Islet of Langerhans (tissue), 1 donor: ENCODE measurements at regions not wholly inside any gene's neighbourhood (a gene's known extent, or its start where the extent isn't known, plus 50 kb on each side); places are given as distances from the start of the nearest gene placed in this dataset.

Source experiments
- FAIRE-seq: peaks from one replicate; lab custom pipeline; 2011; peaks lifted over from hg19 to GRCh38; lab: Jason Lieb, UNC

DNA sequence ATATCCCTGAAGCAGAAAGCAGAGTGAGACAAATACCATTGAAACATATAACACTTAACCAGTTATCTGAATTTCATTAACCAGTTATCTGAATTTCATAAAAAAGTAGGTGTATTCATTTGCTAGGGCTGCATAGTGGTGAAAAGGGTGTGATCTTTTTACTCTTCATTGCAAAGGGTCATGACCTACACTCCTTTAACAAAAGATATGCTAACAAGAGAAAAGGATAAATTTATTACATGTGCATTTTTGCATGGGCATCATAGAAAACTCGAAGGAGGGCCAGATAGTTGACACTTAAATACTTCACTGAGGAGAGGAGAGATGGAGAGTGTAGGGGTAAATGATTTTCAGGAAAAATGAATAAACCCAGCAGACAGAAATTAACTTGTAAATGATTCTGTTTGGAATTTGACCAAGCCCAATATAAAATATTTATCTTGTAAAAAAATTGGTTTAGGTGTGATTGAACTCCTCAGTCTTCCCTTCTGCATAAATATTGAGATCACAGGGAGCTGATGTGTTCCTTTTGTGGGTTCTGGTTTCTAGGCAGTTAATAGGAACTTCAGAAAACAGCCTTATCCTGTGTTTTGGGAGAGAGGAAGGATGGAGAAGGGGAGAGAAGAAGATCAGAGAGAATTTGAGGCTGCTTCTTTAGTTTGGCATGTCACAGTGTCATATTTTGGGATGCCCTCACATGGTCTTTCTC is 372.5 kb upstream of the SYT4 start:
- no peak for FAIRE-seq

DNA sequence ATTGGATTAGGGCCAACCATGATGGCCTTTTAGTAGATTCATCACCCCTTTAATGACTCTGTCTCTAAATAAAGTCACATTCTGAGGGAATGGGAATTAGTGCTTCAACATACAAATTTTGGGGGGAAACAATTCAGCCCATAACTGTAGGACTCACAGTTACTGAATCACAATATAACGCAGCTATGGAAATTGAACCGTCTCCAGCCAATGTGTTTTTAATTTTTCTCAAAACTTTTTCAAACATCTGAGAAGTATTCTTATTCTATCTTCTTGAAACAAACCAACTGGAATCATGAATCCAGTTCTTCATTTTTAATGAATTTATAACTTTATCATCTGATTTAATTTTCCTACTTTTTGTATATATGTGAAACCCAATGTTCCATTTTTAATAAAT is 373.1 kb upstream of the SYT4 start:
- FAIRE-seq, result no peak

DNA sequence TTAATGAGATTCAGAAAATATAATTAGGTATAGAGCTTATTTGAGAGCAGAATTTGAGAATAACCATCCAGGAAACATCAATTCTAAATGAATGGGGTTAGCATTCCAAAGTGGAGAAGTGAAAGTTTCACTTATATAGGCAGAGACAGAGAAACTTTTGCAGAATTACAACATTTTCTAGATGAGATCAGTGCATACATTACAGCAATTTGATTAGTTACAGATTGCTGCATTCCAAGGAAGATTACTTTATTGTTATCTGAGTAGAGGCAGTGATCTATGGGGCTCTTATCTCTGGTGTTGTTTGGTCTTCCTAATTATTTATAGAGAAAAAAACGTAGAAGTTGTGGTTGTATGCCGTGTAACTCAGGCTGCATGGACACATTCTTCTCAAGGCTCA is 373.8 kb upstream of the SYT4 start:
- FAIRE-seq, result no peak

GRCh38 chr18:43656547-43656946 is 379.3 kb upstream of the SYT4 start:
- no peak for FAIRE-seq

GRCh38 chr18:43661570-43661969 is 384.3 kb upstream of the SYT4 start:
- FAIRE-seq, result peak; percentile 90

GRCh38 chr18:43662657-43663056 is 385.4 kb upstream of the SYT4 start:
- FAIRE-seq, result no peak

- FAIRE-seq, result peak; percentile 17
These were observed 385.9 kb upstream of the SYT4 start for GRCh38 chr18:43663159-43663558.

DNA sequence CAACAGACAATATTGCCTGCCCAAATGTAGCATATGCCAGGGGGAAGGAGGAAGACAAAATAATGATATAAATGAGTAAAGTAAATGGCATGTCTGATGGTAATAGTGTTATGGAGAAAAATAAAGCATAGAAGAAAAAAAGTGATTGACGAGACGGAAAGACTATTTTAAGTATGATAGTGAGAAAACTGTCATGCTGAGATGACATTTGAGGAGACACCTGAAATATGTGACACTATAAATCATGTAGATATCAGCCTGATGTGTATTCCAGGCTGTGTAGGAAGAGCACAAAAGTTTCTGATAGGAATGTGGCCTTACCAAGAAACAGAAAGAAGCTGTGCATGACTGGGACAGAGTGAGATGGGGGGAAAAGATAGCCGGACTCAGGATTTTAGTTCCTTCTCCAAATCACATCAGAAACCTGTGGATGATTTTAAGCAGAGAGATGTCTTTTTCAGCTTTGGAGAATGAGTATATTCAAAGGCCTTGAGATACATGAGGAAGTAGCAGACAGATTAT is 387.3 kb upstream of the SYT4 start:
- FAIRE-seq, result no peak

DNA sequence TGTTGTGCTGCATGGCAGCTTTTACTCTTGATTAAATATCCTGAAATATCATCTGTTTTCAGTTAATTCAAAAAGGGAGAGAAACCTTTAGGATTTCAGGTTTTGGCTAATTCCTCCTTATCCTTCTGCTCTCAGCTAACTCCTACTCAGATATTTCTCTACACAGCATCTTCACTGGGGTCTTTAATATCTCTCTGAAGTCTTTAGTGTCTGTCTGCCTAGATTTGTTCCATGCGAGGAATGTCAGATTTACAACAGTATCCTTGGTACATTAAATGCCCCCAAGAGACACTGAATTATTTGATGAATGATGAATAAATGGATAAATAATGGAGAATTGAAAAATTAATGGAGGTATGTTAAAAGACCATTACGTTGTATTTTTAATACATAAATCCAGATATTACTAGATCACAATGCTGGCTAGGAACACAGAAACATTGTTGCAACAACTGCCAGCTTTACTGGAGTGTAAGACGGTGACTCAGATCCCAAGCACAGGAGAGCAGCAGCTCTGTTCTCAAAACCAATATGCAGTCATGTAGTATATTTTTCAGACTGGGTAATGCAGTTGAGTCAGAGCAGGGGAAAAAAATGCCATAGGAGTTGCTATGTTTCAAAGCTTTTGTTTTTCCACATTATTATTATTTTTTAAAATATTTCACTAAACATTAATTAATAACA is 388.0 kb upstream of the SYT4 start:
- FAIRE-seq, result no peak

- FAIRE-seq, result no peak
These were observed 391.6 kb upstream of the SYT4 start for GRCh38 chr18:43668866-43669265.

- no peak for FAIRE-seq
These were observed 394.1 kb upstream of the SYT4 start for GRCh38 chr18:43671431-43671830.

DNA sequence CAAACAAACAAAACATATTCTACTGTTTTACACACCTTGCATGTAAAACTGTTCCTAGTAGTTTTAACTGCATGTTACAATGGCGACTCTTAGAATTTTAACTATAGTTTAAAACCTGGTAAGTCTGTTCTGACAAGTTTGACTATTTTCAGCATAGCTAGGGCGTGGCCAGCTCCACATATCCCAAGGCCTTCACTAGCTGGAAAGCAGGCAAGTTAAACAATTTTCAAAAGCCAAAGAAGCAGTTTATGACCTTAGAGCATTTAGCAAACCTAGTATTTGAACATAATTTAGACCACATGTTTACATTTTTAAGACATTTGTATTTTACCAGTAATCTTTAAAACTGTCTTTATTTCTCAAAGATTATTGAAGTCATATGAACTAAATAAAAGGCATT is 402.8 kb upstream of the SYT4 start:
- FAIRE-seq, result no peak

DNA sequence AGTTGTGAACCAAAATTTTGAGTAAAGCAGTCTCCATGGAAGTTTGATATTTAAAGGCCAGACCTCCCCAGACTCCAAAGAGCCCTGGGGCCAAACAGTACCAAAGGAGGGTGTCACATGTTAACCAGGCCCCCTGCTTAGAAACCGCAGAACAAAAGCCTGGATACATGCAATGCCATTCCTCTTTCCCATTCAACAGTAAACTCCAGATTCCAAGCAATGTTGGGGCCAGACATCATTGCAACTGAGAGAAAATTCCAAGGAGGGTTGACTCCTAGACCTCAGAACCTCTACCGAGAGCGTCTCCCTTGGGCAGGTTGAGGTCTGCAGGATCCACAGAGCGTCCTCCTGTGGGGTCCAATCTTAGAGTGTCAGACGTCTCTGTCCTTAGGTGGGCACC is 404.4 kb upstream of the SYT4 start:
- no peak for FAIRE-seq

GRCh38 chr18:43682196-43682595 is 404.9 kb upstream of the SYT4 start:
- FAIRE-seq, result no peak

- no peak for FAIRE-seq
These were observed 409.4 kb upstream of the SYT4 start for GRCh38 chr18:43686709-43687108.

DNA sequence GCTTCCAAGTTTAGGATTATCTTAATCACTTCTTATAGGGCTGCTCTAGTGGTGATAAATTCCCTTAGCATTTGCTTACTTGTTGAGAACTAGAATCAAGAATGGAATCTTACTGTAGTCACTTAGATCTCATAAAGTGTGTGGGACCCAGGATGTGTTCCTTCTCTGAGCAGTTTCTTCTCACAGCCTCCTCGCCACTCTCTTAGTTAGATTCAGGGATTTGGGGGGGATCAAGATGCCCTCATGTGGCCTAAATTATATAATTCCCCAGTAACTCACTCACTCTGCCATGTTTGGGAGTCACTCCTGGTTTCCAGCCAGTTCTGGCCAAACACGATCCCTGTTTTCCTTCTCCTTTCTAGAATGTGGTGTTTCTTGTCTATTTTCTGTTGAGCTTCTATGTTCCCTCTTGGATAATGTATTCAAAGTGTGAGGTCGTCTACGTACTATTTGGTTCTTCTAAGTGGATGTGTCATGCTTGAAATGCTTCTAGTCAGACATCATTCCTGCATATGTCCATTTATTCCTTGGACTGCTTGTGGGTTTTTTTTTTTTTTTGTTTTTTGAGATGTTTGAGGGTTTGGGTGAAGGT is 414.9 kb upstream of the SYT4 start:
- no peak for FAIRE-seq

DNA sequence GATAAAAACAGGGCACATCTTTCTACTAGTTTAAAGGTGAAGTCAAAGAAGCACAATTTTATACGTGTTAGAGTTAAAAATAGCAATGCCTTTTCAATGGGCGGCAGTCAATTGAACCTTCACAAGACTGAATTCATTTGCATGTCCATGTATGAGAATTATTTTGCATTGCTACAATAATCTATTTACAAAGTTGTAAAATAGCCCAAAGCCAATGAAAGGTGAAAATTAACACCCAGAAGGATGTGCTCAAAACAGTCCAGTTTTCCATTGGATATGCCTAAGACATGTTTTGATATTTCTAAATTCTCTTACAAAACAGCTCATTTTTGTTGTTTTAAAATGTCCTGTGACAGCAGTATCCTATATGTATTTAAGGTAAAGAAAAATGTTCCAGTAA is 425.1 kb upstream of the SYT4 start:
- FAIRE-seq, result no peak

- no peak for FAIRE-seq
These were observed 425.8 kb upstream of the SYT4 start for GRCh38 chr18:43703050-43703449.

- no peak for FAIRE-seq
These were observed 428.6 kb upstream of the SYT4 start for GRCh38 chr18:43705850-43706249.

- no peak for FAIRE-seq
These were observed 432.8 kb upstream of the SYT4 start for GRCh38 chr18:43710135-43710534.

DNA sequence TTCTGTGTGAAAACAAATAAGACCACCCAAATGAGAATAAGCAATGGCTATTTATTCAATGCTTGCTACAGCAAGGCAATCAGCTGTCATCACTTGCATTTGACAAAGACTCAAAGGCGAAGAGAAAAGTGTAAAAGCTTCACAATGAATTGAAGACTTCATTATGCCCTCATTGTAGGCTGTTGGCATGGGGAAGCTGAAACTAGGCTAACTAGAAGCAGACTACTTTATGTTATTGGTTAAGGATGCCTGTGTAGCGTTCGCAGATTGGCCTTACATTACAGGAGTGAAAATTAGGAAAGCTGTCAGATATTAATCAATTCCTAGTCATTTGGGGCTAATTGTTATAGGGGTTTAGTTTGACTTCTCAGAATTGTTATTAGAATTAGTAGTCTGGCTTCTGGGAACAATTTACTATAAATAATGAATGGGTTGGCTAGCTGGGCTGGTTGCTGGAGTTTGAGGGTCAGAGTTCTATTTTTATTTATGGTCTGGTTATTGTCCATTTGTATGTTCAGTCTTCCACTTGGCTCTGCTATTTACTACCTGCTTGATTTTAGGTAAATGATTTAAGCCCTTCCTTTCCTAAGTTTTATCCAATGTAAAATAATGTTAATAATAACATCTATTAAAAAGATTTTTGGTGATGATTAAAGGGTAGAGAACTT is 437.2 kb upstream of the SYT4 start:
- no peak for FAIRE-seq

- no peak for FAIRE-seq
These were observed 442.0 kb upstream of the SYT4 start for GRCh38 chr18:43719267-43719795.

DNA sequence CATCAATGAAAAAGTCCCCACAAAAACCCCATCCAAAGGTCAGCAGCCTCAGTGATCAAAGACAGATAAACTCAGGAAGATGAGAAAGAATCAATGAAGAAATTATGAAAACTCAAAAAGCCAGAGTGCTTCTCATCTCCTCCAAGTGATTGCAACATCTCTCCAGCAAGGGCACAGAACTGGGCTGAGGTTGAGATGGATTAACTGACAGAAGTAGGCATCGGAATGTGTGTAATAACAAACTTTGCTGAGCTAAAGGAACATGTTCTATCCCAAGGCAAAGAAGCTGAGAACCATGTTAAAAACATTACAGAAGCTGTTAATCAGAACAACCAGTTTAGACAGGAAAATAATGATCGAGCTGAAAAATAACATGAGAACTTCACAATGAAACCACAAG is 442.8 kb upstream of the SYT4 start:
- FAIRE-seq, result no peak
